Liver (tissue), 7 donors: ENCODE measurements at regions not wholly inside any gene's neighbourhood (a gene's known extent, or its start where the extent isn't known, plus 50 kb on each side); places are given as distances from the start of the nearest gene placed in this dataset.

Source experiments
- DNase-seq: peaks from one replicate; pipeline ENCODE4 v3.0.0-alpha.2; 2017; ENCODE audit warnings: low spot score
- H3K27ac ChIP-seq, 2 donors: one replicate each; pipeline ENCODE4 v1.7.0; 2013; ENCODE audit warnings: inconsistent platforms in 2 of 2, low read length in 2 of 2, control low read depth in 1 of 2, low read depth in 1 of 2, mild to moderate bottlenecking in 1 of 2
- H3K27me3 ChIP-seq, 4 donors: one replicate each; pipeline versions ENCODE4 v1.6.1 to v1.7.0; 2013; ENCODE audit warnings: low read length in 3 of 4, inconsistent platforms in 1 of 4, mild to moderate bottlenecking in 1 of 4, moderate library complexity in 1 of 4; ENCODE audit not compliant: control insufficient read depth in 4 of 4, insufficient read depth in 4 of 4
- H3K36me3 ChIP-seq, 4 donors: one replicate each; pipeline versions ENCODE4 v1.6.1 to v1.7.0; 2013; ENCODE audit warnings: low read length in 3 of 4, mild to moderate bottlenecking in 3 of 4, low read depth in 1 of 4, moderate library complexity in 1 of 4; ENCODE audit not compliant: control insufficient read depth in 4 of 4, insufficient read depth in 3 of 4
- H3K4me1 ChIP-seq, 4 donors: one replicate each; pipeline versions ENCODE4 v1.6.1 to v1.7.0; 2013; ENCODE audit warnings: low read length in 3 of 4, mild to moderate bottlenecking in 3 of 4, moderate library complexity in 1 of 4; ENCODE audit not compliant: control insufficient read depth in 4 of 4, insufficient read depth in 4 of 4
- H3K4me3 ChIP-seq, 3 donors: one replicate each; pipeline versions ENCODE4 v1.6.1 to v1.7.0; 2013; ENCODE audit warnings: low read length in 3 of 3, control low read depth in 1 of 3, low read depth in 1 of 3, mild to moderate bottlenecking in 1 of 3
- H3K9ac ChIP-seq, 2 donors: one replicate each; pipeline ENCODE4 v1.7.0; 2013; ENCODE audit warnings: low read length in 2 of 2, mild to moderate bottlenecking in 2 of 2, moderate library complexity in 2 of 2, control low read depth in 1 of 2, low read depth in 1 of 2
- H3K9me3 ChIP-seq, 4 donors: one replicate each; pipeline versions ENCODE4 v1.6.1 to v1.7.0; 2013; ENCODE audit warnings: low read length in 3 of 4; ENCODE audit not compliant: control insufficient read depth in 4 of 4
- EGR1 ChIP-seq, 2 donors: IDR thresholded peaks; 2 replicates each; pipeline ENCODE4 v1.6.1; 2016 to 2018; ENCODE audit warnings: antibody characterized with exemption in 2 of 2, low read depth in 2 of 2
- FOXA1 ChIP-seq: IDR thresholded peaks from 2 replicates; pipeline ENCODE4 v1.6.1; 2016; ENCODE audit warnings: antibody characterized with exemption
- FOXA2 ChIP-seq: IDR thresholded peaks from 2 replicates; pipeline ENCODE4 v1.6.1; 2016; ENCODE audit warnings: antibody characterized with exemption
- GABPA ChIP-seq, 2 donors: IDR thresholded peaks in 1 of 2; conservative IDR thresholded peaks in 1 of 2; 2 replicates each; pipeline ENCODE4 v1.6.1; 2016; ENCODE audit warnings: antibody characterized with exemption in 2 of 2, mild to moderate bottlenecking in 1 of 2, moderate library complexity in 1 of 2
- HNF4A ChIP-seq, 2 donors: conservative IDR thresholded peaks; 2 replicates each; pipeline ENCODE4 v1.6.1; 2016; ENCODE audit warnings: antibody characterized with exemption in 2 of 2, mild to moderate bottlenecking in 2 of 2
- HNF4G ChIP-seq: IDR thresholded peaks from 2 replicates; pipeline ENCODE4 v1.6.1; 2016; ENCODE audit warnings: antibody characterized with exemption
- JUND ChIP-seq, 2 donors: IDR thresholded peaks; 2 replicates each; pipeline ENCODE4 v1.6.1; 2016; ENCODE audit warnings: antibody characterized with exemption in 2 of 2
- NR2F2 ChIP-seq: IDR thresholded peaks from 2 replicates; pipeline ENCODE4 v1.6.1; 2016; ENCODE audit warnings: antibody characterized with exemption
- RAD21 ChIP-seq, 2 donors: IDR thresholded peaks; 2 replicates each; pipeline ENCODE4 v1.6.1; 2016; ENCODE audit warnings: antibody characterized with exemption in 2 of 2, mild to moderate bottlenecking in 2 of 2
- SP1 ChIP-seq: IDR thresholded peaks from 2 replicates; pipeline ENCODE4 v1.6.1; 2018; ENCODE audit warnings: antibody characterized with exemption, mild to moderate bottlenecking
- TAF1 ChIP-seq: conservative IDR thresholded peaks from 2 replicates; pipeline ENCODE4 v1.6.1; 2016; ENCODE audit warnings: antibody characterized with exemption, mild to moderate bottlenecking
- YY1 ChIP-seq: IDR thresholded peaks from 2 replicates; pipeline ENCODE4 v1.6.1; 2016; ENCODE audit warnings: antibody characterized with exemption, mild to moderate bottlenecking
- WGBS: extraction: QIAGEN DNeasy Blood & Tissue Kit; methylation state at CpG from one replicate; pipeline ENCODE4 v1.1.7; 2013; 5-methylcytosine and 5-hydroxymethylcytosine counted together
- TF ChIP-seq, protein P1 (sequence below): IDR thresholded peaks from 2 replicates; pipeline ENCODE4 v1.6.1; 2016; ENCODE audit warnings: antibody characterized with exemption
- TF ChIP-seq, protein P2 (sequence below): IDR thresholded peaks from 2 replicates; pipeline ENCODE4 v1.6.1; 2016; ENCODE audit warnings: antibody characterized with exemption
- TF ChIP-seq, protein P3 (sequence below): IDR thresholded peaks from 2 replicates; pipeline ENCODE4 v1.6.1; 2016; ENCODE audit warnings: antibody characterized with exemption
- TF ChIP-seq, protein P4 (sequence below): IDR thresholded peaks from 2 replicates; pipeline ENCODE4 v1.6.1; 2016; ENCODE audit warnings: antibody characterized with exemption, mild to moderate bottlenecking
- donor health status: healthy.
- donor health status: healthy.
- donor health status: healthy.
- donor health status: healthy.

DNA sequence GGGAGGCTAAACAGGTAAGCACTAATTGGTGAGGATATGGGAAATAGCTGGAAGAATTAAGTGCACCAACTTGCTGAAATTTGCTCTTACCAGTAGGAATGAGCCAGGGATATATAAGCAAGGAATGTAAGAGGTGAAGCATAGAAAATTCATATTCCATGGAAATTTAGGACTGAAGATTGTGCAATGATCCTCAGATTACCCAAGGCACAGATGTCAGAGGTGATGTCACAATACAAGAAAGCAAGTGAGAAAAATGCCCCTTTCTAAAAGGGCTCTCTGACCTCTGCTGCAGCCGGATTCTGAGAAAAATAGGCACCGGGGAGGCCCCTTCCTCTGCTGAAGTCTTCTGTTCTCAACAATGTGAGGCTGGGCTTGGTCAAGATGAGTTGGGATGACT lies 112.3 kb upstream of the ZNF678 start (continued):
- TF ChIP-seq, protein P1, sequence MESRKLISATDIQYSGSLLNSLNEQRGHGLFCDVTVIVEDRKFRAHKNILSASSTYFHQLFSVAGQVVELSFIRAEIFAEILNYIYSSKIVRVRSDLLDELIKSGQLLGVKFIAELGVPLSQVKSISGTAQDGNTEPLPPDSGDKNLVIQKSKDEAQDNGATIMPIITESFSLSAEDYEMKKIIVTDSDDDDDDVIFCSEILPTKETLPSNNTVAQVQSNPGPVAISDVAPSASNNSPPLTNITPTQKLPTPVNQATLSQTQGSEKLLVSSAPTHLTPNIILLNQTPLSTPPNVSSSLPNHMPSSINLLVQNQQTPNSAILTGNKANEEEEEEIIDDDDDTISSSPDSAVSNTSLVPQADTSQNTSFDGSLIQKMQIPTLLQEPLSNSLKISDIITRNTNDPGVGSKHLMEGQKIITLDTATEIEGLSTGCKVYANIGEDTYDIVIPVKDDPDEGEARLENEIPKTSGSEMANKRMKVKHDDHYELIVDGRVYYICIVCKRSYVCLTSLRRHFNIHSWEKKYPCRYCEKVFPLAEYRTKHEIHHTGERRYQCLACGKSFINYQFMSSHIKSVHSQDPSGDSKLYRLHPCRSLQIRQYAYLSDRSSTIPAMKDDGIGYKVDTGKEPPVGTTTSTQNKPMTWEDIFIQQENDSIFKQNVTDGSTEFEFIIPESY, result no peak
- no peak for TF ChIP-seq SP1
- TF ChIP-seq TAF1, result no peak
- no peak for TF ChIP-seq HNF4G
- TF ChIP-seq JUND (IDR thresholded peaks at IDR 0.05), result no peak
- TF ChIP-seq RAD21 (IDR thresholded peaks at IDR 0.05), result no peak
- TF ChIP-seq EGR1 (IDR thresholded peaks at IDR 0.05; ENCODE audit: low read depth in 2 of 2), result no peak
- no peak for TF ChIP-seq YY1
- no peak for TF ChIP-seq FOXA2
- TF ChIP-seq GABPA (IDR thresholded peaks at IDR 0.05 in 1 of 2, conservative IDR thresholded peaks at IDR 0.05 in 1 of 2), result no peak

DNA sequence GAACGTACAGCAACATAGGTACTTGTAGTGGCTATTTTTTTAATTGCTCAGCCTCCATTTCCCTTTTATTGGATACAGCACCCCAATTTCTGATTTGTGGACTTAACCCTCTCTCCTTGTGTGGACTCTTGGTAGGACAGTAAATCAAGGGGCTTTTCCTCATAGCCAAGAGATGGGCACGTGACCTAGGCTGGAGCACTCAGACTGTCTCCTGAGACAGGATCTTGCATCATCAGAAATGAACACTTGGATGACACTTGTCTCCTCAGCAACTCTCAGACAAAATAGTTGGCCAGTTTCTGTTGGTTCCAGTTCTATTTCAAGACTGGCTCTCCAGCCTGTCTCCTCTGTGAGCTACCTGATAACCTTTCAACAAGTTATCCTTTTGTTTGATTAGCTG lies 112.9 kb upstream of the ZNF678 start:
- DNase-seq, result no peak
- TF ChIP-seq, protein P2, sequence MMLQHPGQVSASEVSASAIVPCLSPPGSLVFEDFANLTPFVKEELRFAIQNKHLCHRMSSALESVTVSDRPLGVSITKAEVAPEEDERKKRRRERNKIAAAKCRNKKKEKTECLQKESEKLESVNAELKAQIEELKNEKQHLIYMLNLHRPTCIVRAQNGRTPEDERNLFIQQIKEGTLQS, result no peak
- TF ChIP-seq HNF4A (conservative IDR thresholded peaks at IDR 0.05), result no peak
- TF ChIP-seq, protein P3, sequence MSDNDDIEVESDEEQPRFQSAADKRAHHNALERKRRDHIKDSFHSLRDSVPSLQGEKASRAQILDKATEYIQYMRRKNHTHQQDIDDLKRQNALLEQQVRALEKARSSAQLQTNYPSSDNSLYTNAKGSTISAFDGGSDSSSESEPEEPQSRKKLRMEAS, result no peak
- no peak for TF ChIP-seq JUND (IDR thresholded peaks at IDR 0.05)
- no peak for TF ChIP-seq HNF4G
- no peak for TF ChIP-seq NR2F2
- no peak for TF ChIP-seq EGR1 (IDR thresholded peaks at IDR 0.05; ENCODE audit: low read depth in 2 of 2)
- no peak for TF ChIP-seq GABPA (IDR thresholded peaks at IDR 0.05 in 1 of 2, conservative IDR thresholded peaks at IDR 0.05 in 1 of 2)
- TF ChIP-seq, protein P4, sequence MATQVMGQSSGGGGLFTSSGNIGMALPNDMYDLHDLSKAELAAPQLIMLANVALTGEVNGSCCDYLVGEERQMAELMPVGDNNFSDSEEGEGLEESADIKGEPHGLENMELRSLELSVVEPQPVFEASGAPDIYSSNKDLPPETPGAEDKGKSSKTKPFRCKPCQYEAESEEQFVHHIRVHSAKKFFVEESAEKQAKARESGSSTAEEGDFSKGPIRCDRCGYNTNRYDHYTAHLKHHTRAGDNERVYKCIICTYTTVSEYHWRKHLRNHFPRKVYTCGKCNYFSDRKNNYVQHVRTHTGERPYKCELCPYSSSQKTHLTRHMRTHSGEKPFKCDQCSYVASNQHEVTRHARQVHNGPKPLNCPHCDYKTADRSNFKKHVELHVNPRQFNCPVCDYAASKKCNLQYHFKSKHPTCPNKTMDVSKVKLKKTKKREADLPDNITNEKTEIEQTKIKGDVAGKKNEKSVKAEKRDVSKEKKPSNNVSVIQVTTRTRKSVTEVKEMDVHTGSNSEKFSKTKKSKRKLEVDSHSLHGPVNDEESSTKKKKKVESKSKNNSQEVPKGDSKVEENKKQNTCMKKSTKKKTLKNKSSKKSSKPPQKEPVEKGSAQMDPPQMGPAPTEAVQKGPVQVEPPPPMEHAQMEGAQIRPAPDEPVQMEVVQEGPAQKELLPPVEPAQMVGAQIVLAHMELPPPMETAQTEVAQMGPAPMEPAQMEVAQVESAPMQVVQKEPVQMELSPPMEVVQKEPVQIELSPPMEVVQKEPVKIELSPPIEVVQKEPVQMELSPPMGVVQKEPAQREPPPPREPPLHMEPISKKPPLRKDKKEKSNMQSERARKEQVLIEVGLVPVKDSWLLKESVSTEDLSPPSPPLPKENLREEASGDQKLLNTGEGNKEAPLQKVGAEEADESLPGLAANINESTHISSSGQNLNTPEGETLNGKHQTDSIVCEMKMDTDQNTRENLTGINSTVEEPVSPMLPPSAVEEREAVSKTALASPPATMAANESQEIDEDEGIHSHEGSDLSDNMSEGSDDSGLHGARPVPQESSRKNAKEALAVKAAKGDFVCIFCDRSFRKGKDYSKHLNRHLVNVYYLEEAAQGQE, result no peak
- TF ChIP-seq FOXA2, result no peak
- no peak for TF ChIP-seq FOXA1
- TF ChIP-seq, protein P1, result no peak
- H3K4me1 ChIP-seq, result no peaks in the 10 kb centered on the region
- WGBS, result 83% methylated on average over 2 of the region's 2 CpGs
- H3K9ac ChIP-seq, result no peak overlapping the region
- H3K36me3 ChIP-seq, result no peaks in the 10 kb centered on the region
- H3K9me3 ChIP-seq, result peaks cover 0 to 2% (median 0%) of the 10 kb centered on the region in 4 donors
- H3K27me3 ChIP-seq, result no peaks in the 10 kb centered on the region
- H3K4me3 ChIP-seq, result no peak overlapping the region
- H3K27ac ChIP-seq, result no peak overlapping the region
